Motor neuron (in vitro differentiated cells): ENCODE measurements at regions not wholly inside any gene's neighbourhood (a gene's known extent, or its start where the extent isn't known, plus 50 kb on each side); places are given as distances from the start of the nearest gene placed in this dataset.

ENCODE experiments used
- ATAC-seq, 8 experiments: fragments of 200-7000 bp; cut with Tn5 transposase; replicated peaks in 6 of 8; 2 replicates each; pipeline ENCODE4 v1.8.0; 2021; ENCODE audit warnings: mild to moderate bottlenecking in 8 of 8, moderate library complexity in 8 of 8
- H3K27ac ChIP-seq, 2 donors: fragments of 250-450 bp; sonication (Bioruptor Pico); 2 replicates each; pipeline ENCODE4 v1.9.0; 2021; ENCODE audit warnings: antibody characterized with exemption in 2 of 2, mild to moderate bottlenecking in 2 of 2, moderate library complexity in 1 of 2
- H3K4me1 ChIP-seq, 2 donors: fragments of 250-450 bp; sonication (Bioruptor Pico); replicated peaks in 1 of 2; 2 replicates each; pipeline ENCODE4 v1.6.1; 2021; ENCODE audit warnings: antibody characterized with exemption in 2 of 2, mild to moderate bottlenecking in 2 of 2, moderate library complexity in 1 of 2
- H3K4me3 ChIP-seq, 5 donors: fragments of 250-450 bp; sonication (Bioruptor Pico); 2 replicates each; pipeline ENCODE4 v1.9.0; 2021; ENCODE audit warnings: antibody characterized with exemption in 5 of 5, mild to moderate bottlenecking in 5 of 5, moderate library complexity in 4 of 5
- WGBS, 10 experiments: fragments of 450-650 bp; shearing (Covaris generic); methylation state at CpG; one replicate each; pipeline ENCODE4 v1.0.0; 2022; 5-methylcytosine and 5-hydroxymethylcytosine counted together
- in situ Hi-C, 9 experiments: fragments of 400-800 bp; cut with MboI; loops; one replicate each; pipeline ENCODE4 v1.15.0; 2021; ENCODE audit warnings: low sequenced_read_pairs in 9 of 9, low pct_unique_long_range_greater_than_20kb in 2 of 9; ENCODE audit not compliant: unreplicated experiment in 9 of 9

- H3K4me1 ChIP-seq = peaks cover 33 to 38% of the 10 kb centered on the region in 2 donors
- no peak for ATAC-seq
- 33 to 100% (median 100%) methylated on average over 1 to 2 of the region's 19 CpGs; no CpG with 5 or more reads in 4 of the 10 experiments for WGBS, 10 experiments
- H3K27ac ChIP-seq = no peak overlapping the region
- no peak overlapping the region for H3K4me3 ChIP-seq
- in situ Hi-C loops = no loop called here
These were observed 150.6 kb upstream of the FRMD4B start for GRCh38 chr3:69536306-69537020.

- in situ Hi-C loops = no loop called here
- no peak overlapping the region for H3K27ac ChIP-seq
- 33 to 100% (median 80%) methylated on average over 1 to 4 of the region's 9 CpGs; no CpG with 5 or more reads in 3 of the 10 experiments for WGBS, 10 experiments
- H3K4me1 ChIP-seq = peaks cover 37% of the 10 kb centered on the region in 2 donors
- no peak for ATAC-seq
- no peak overlapping the region for H3K4me3 ChIP-seq
These were observed 149.7 kb upstream of the FRMD4B start for GRCh38 chr3:69535613-69536012.

GRCh38 chr3:69532547-69533224, 146.8 kb upstream of the FRMD4B start:
- no peak overlapping the region for H3K4me3 ChIP-seq
- in situ Hi-C loops = no loop called here
- no peak overlapping the region for H3K27ac ChIP-seq
- WGBS, 10 experiments = 20 to 43% (median 32%) methylated on average over 1 to 2 of the region's 5 CpGs; no CpG with 5 or more reads in 6 of the 10 experiments
- peaks cover 23 to 25% of the 10 kb centered on the region in 2 donors for H3K4me1 ChIP-seq
- ATAC-seq = peak in 6 of 8 experiments; percentile 18 to 92 (median 88)

- WGBS, 10 experiments = 0 to 83% (median 71%) methylated on average over 2 to 3 of the region's 3 CpGs; no CpG with 5 or more reads in 1 of the 10 experiments
- in situ Hi-C loops = no loop called here
- no peak overlapping the region for H3K27ac ChIP-seq
These were observed 146.0 kb upstream of the FRMD4B start for GRCh38 chr3:69531576-69532546.

GRCh38 chr3:69530554-69530953, 144.7 kb upstream of the FRMD4B start:
- in situ Hi-C loops = no loop called here
- ATAC-seq = no peak
- Histone ChIP-seq H3K27ac (no peak overlapping the region), H3K4me1 (peaks cover 23 to 25% of the 10 kb centered on the region in 2 donors), H3K4me3 (no peak overlapping the region)
- 20 to 100% (median 85%) methylated on average over 1 to 7 of the region's 7 CpGs; no CpG with 5 or more reads in 1 of the 10 experiments for WGBS, 10 experiments

More at GRCh38 chr3:69531576-69532546, 146.0 kb upstream of the FRMD4B start:
- ATAC-seq = peak in 3 of 8 experiments; percentile 39 to 86 (median 71)
- Histone ChIP-seq H3K4me1 (peaks cover 23 to 25% of the 10 kb centered on the region in 2 donors), H3K4me3 (no peak overlapping the region)

GRCh38 chr3:69527498-69527897, 141.6 kb upstream of the FRMD4B start:
- no peak overlapping the region for H3K27ac ChIP-seq
- H3K4me1 ChIP-seq = peaks cover 12 to 15% of the 10 kb centered on the region in 2 donors
- no peak overlapping the region for H3K4me3 ChIP-seq
- in situ Hi-C loops = no loop called here
- ATAC-seq = no peak

GRCh38 chr3:69524816-69525215, 138.9 kb upstream of the FRMD4B start:
- WGBS, 10 experiments = 43 to 88% (median 67%) methylated on average over 1 of the region's 1 CpG; no CpG with 5 or more reads in 5 of the 10 experiments
- Histone ChIP-seq H3K27ac (no peak overlapping the region), H3K4me1 (no peaks in the 10 kb centered on the region), H3K4me3 (no peak overlapping the region)
- ATAC-seq = no peak
- in situ Hi-C loops = no loop called here

GRCh38 chr3:69521286-69521685, 135.4 kb upstream of the FRMD4B start:
- ATAC-seq = no peak
- Histone ChIP-seq H3K4me1 (no peaks in the 10 kb centered on the region), H3K4me3 (no peak overlapping the region), H3K27ac (no peak overlapping the region)
- in situ Hi-C loops = no loop called here

- WGBS, 10 experiments = 0 to 100% (median 80%) methylated on average over 1 to 4 of the region's 4 CpGs; no CpG with 5 or more reads in 3 of the 10 experiments
- in situ Hi-C loops = no loop called here
- Histone ChIP-seq H3K4me3 (no peak overlapping the region), H3K4me1 (no peaks in the 10 kb centered on the region), H3K27ac (no peak overlapping the region)
- ATAC-seq = no peak
These were observed 125.5 kb upstream of the FRMD4B start for GRCh38 chr3:69511361-69511760.

- ATAC-seq = no peak
- H3K27ac ChIP-seq = no peak overlapping the region
- in situ Hi-C loops = no loop called here
- peaks cover 0 to 3% of the 10 kb centered on the region in 2 donors for H3K4me1 ChIP-seq
- H3K4me3 ChIP-seq = no peak overlapping the region
- WGBS, 10 experiments = 18 to 67% (median 46%) methylated on average over 2 to 3 of the region's 3 CpGs; no CpG with 5 or more reads in 1 of the 10 experiments
These were observed 124.7 kb upstream of the FRMD4B start for GRCh38 chr3:69510481-69511030.

GRCh38 chr3:69509288-69509687, 123.4 kb upstream of the FRMD4B start:
- ATAC-seq = no peak
- in situ Hi-C loops = no loop called here
- WGBS, 10 experiments = 0 to 100% (median 81%) methylated on average over 1 to 3 of the region's 3 CpGs; no CpG with 5 or more reads in 1 of the 10 experiments
- Histone ChIP-seq H3K4me3 (no peak overlapping the region), H3K4me1 (peaks cover 0 to 6% of the 10 kb centered on the region in 2 donors), H3K27ac (no peak overlapping the region)

GRCh38 chr3:69505770-69506407, 120.0 kb upstream of the FRMD4B start:
- Histone ChIP-seq H3K27ac (no peak overlapping the region), H3K4me1 (peaks cover 0 to 6% of the 10 kb centered on the region in 2 donors), H3K4me3 (no peak overlapping the region)
- 25 to 58% (median 33%) methylated on average over 2 to 5 of the region's 7 CpGs; no CpG with 5 or more reads in 1 of the 10 experiments for WGBS, 10 experiments
- in situ Hi-C loops = no loop called here
- peak in 4 of 8 experiments; percentile 25 to 99 (median 43) for ATAC-seq
